ENCODE measurements at regions not wholly inside any gene's neighbourhood (a gene's known extent, or its start where the extent isn't known, plus 50 kb on each side); places are given as distances from the start of the nearest gene placed in this dataset.

DNA sequence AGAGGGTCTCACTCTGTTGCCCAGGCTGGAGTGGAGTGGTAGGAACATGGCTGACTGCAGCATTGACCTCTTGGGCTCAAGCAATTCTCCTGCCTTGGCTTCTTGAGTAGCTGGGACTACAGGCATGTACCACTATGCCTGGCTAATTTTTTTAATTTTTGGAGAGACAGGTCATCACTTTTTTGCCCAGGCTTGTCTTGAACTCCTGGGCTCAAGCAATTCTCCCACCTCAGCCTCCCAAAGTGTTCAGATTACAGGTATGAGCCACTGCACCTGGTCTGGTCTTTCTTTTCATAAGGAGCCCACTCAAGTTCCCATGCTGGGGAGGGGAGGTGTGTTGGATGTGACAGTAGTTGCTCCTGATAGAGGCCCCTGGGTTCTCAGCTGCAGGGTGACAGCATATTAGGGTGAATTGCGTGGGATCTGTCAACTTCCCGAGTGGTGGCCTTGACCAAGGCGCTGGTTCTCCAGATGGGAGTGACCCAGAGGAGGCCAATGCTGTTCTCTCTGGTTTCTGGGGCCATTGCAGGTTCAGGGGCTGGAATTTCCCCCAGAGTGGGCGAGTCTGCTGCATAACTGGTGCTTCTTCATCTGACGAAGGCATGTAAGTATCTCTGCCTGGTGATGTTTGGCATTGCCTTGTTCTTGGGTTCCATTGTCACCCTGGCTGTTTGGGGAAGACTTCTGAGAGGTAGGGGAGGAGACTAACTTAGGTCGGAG, 52.4 kb upstream of the ESRRB start:
- no peak overlapping the region for H3K4me3 ChIP-seq (ENCODE audit: low read depth, low read length)
- no peak for DNase-seq (ENCODE audit: low read depth)
- TF ChIP-seq, protein P1, sequence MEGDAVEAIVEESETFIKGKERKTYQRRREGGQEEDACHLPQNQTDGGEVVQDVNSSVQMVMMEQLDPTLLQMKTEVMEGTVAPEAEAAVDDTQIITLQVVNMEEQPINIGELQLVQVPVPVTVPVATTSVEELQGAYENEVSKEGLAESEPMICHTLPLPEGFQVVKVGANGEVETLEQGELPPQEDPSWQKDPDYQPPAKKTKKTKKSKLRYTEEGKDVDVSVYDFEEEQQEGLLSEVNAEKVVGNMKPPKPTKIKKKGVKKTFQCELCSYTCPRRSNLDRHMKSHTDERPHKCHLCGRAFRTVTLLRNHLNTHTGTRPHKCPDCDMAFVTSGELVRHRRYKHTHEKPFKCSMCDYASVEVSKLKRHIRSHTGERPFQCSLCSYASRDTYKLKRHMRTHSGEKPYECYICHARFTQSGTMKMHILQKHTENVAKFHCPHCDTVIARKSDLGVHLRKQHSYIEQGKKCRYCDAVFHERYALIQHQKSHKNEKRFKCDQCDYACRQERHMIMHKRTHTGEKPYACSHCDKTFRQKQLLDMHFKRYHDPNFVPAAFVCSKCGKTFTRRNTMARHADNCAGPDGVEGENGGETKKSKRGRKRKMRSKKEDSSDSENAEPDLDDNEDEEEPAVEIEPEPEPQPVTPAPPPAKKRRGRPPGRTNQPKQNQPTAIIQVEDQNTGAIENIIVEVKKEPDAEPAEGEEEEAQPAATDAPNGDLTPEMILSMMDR (IDR thresholded peaks at IDR 0.05; ENCODE audit: low read depth, low read length, missing control alignments): no peak

DNA sequence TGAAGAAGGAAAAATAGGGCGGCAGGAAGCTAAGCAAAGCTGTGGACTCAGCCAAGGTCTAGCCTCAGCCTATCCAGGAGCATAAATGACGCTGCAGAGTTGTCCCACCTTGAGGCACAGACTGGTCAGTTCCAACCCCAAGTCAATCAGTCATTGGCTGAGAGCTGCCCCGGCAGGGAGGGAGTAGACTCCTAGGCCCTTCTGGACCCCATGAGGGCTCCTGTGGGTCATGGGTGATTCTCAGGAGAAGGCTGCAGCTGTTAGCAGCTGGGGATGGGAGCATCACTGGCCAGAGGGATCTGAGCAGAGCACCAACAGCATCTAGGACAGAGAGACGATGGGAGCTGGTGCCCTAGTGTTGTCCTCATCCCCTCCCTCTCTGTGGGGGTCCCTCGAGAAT, 51.8 kb upstream of the ESRRB start:
- DNase-seq (ENCODE audit: low read depth): no peak
- TF ChIP-seq, protein P1 (IDR thresholded peaks at IDR 0.05; ENCODE audit: low read depth, low read length, missing control alignments): no peak
- no peak overlapping the region for H3K4me3 ChIP-seq (ENCODE audit: low read depth, low read length)
